Thoracic aorta (tissue), 2 donors: ENCODE measurements at regions not wholly inside any gene's neighbourhood (a gene's known extent, or its start where the extent isn't known, plus 50 kb on each side); places are given as distances from the start of the nearest gene placed in this dataset.

ENCODE experiments used
- ATAC-seq: fragments of 150-250 bp; one replicate; pipeline ENCODE4 v1.8.0; 2017; ENCODE audit warnings: low read depth; ENCODE audit not compliant: insufficient number of reproducible peaks, low FRiP score
- DNase-seq: peaks from one replicate; pipeline ENCODE4 v3.0.0-alpha.2; 2020; ENCODE audit warnings: low spot score
- H3K27ac ChIP-seq, 2 donors: fragments of 200-600 bp; sonication (generic); 1 replicate in 1 of 2; 2 replicates in 1 of 2; pipeline ENCODE4 v1.5.1; 2016; ENCODE audit warnings: mild to moderate bottlenecking in 2 of 2, moderate library complexity in 2 of 2
- H3K27me3 ChIP-seq: fragments of 200-600 bp; sonication (generic); replicated peaks from 2 replicates; pipeline ENCODE4 v1.6.0; 2016; ENCODE audit warnings: mild to moderate bottlenecking; ENCODE audit not compliant: insufficient read depth
- H3K36me3 ChIP-seq: fragments of 200-600 bp; sonication (generic); one replicate; pipeline ENCODE4 v1.5.1; 2016
- H3K4me1 ChIP-seq, 2 donors: fragments of 200-600 bp; sonication (generic); 1 replicate in 1 of 2; 2 replicates in 1 of 2; pipeline versions ENCODE4 v1.5.1 to v1.6.0; 2016; ENCODE audit warnings: low read depth in 2 of 2, mild to moderate bottlenecking in 1 of 2; ENCODE audit not compliant: control insufficient read depth in 1 of 2
- H3K4me3 ChIP-seq: fragments of 200-600 bp; sonication (generic); 2 replicates; pipeline ENCODE4 v1.5.1; 2016; ENCODE audit warnings: mild to moderate bottlenecking
- H3K9me3 ChIP-seq: fragments of 200-600 bp; sonication (generic); 2 replicates; pipeline ENCODE4 v1.5.1; 2016
- TF ChIP-seq, protein P1 (sequence below): fragments of 200-600 bp; sonication (generic); IDR thresholded peaks from one replicate; pipeline ENCODE4 v1.5.1; 2019; ENCODE audit warnings: antibody characterized with exemption

GRCh38 chr2:217218269-217219163 lies 358.7 kb upstream of the TNP1 start:
- Histone ChIP-seq H3K27ac (peak overlapping the region in 1 of 2 donors; percentile 22), H3K36me3 (no peaks in the 10 kb centered on the region), H3K4me1 (peaks cover 22 to 47% of the 10 kb centered on the region in 2 donors), H3K9me3 (no peaks in the 10 kb centered on the region), H3K4me3 (no peak overlapping the region), H3K27me3 (no peaks in the 10 kb centered on the region)
- no peak for ATAC-seq
- no peak for DNase-seq
- TF ChIP-seq, protein P1, sequence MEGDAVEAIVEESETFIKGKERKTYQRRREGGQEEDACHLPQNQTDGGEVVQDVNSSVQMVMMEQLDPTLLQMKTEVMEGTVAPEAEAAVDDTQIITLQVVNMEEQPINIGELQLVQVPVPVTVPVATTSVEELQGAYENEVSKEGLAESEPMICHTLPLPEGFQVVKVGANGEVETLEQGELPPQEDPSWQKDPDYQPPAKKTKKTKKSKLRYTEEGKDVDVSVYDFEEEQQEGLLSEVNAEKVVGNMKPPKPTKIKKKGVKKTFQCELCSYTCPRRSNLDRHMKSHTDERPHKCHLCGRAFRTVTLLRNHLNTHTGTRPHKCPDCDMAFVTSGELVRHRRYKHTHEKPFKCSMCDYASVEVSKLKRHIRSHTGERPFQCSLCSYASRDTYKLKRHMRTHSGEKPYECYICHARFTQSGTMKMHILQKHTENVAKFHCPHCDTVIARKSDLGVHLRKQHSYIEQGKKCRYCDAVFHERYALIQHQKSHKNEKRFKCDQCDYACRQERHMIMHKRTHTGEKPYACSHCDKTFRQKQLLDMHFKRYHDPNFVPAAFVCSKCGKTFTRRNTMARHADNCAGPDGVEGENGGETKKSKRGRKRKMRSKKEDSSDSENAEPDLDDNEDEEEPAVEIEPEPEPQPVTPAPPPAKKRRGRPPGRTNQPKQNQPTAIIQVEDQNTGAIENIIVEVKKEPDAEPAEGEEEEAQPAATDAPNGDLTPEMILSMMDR, result no peak

GRCh38 chr2:217216982-217217381 lies 357.1 kb upstream of the TNP1 start:
- H3K27me3 ChIP-seq, result no peaks in the 10 kb centered on the region
- no peaks in the 10 kb centered on the region for H3K36me3 ChIP-seq
- H3K4me1 ChIP-seq, result peaks cover 19 to 35% of the 10 kb centered on the region in 2 donors
- TF ChIP-seq, protein P1, result no peak
- no peaks in the 10 kb centered on the region for H3K9me3 ChIP-seq
- no peak overlapping the region for H3K27ac ChIP-seq
- DNase-seq, result no peak
- ATAC-seq, result no peak
- H3K4me3 ChIP-seq, result no peak overlapping the region

GRCh38 chr2:217216316-217216715 lies 356.5 kb upstream of the TNP1 start:
- TF ChIP-seq, protein P1, result no peak
- Histone ChIP-seq H3K27me3 (no peaks in the 10 kb centered on the region), H3K9me3 (no peaks in the 10 kb centered on the region), H3K36me3 (no peaks in the 10 kb centered on the region), H3K27ac (no peak overlapping the region), H3K4me1 (peaks cover 19 to 32% of the 10 kb centered on the region in 2 donors), H3K4me3 (no peak overlapping the region)
- DNase-seq (no peak), ATAC-seq (no peak)

DNA sequence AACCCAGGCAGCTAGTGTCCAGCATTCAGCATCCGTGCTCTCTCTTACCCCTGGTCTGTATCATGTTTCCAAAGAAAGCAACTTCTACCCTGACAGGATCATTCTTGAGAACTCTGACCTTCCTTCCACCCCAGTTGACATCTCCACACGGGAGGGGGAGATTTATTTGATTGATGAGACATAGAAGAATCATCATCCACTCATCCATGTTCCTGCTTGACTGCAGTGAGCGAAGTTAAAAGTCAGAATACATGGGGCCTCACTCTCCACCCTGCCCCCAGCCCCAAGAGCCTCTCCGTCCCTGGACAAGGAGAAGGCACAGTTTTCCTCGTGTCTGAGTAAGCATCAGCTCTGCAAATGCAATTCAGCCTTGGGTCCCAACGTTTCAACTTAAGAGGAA lies 356.0 kb upstream of the TNP1 start:
- TF ChIP-seq, protein P1, result no peak
- ATAC-seq, result no peak
- DNase-seq, result no peak

GRCh38 chr2:217208867-217209266 lies 349.0 kb upstream of the TNP1 start:
- Histone ChIP-seq H3K27ac (no peak overlapping the region), H3K4me3 (no peak overlapping the region), H3K27me3 (no peaks in the 10 kb centered on the region), H3K9me3 (no peaks in the 10 kb centered on the region), H3K4me1 (no peaks in the 10 kb centered on the region), H3K36me3 (no peaks in the 10 kb centered on the region)
- no peak for DNase-seq
- ATAC-seq, result no peak
- TF ChIP-seq, protein P1, result no peak

More for the DNA sequence above, 356.0 kb upstream of the TNP1 start:
- H3K4me1 ChIP-seq, result peaks cover 19 to 28% of the 10 kb centered on the region in 2 donors
- H3K27ac ChIP-seq, result no peak overlapping the region
- H3K9me3 ChIP-seq, result no peaks in the 10 kb centered on the region
- H3K4me3 ChIP-seq, result no peak overlapping the region
- no peaks in the 10 kb centered on the region for H3K36me3 ChIP-seq
- H3K27me3 ChIP-seq, result no peaks in the 10 kb centered on the region
